GM21526 (cell line): ENCODE measurements at regions not wholly inside any gene's neighbourhood (a gene's known extent, or its start where the extent isn't known, plus 50 kb on each side); places are given as distances from the start of the nearest gene placed in this dataset.
"Not testable (repeated sequence)": the region's sequence is repeated elsewhere in the genome, so short reads cannot be mapped to it uniquely, and the experiment has no call there.

ENCODE experiments used
- ATAC-seq: cut with Tn5 transposase; IDR thresholded peaks from one replicate; pipeline ENCODE4 v1.9.1; 2021; ENCODE audit warnings: moderate library complexity; ENCODE audit not compliant: unreplicated experiment, low FRiP score

- ATAC-seq = no peak
These were observed 214.3 kb upstream of the APCDD1 start for GRCh38 chr18:10239991-10240634.

GRCh38 chr18:10240973-10241372 lies 213.5 kb upstream of the APCDD1 start:
- no peak for ATAC-seq

GRCh38 chr18:10241579-10241978 lies 212.9 kb upstream of the APCDD1 start:
- no peak for ATAC-seq

- ATAC-seq = no peak
These were observed 211.3 kb upstream of the APCDD1 start for GRCh38 chr18:10242936-10243680.

GRCh38 chr18:10244341-10244740 lies 210.1 kb upstream of the APCDD1 start:
- ATAC-seq = no peak

GRCh38 chr18:10245031-10245845 lies 209.2 kb upstream of the APCDD1 start:
- no peak for ATAC-seq

GRCh38 chr18:10245846-10246175 lies 208.6 kb upstream of the APCDD1 start:
- no peak for ATAC-seq

GRCh38 chr18:10247021-10247741 lies 207.3 kb upstream of the APCDD1 start:
- ATAC-seq = no peak

GRCh38 chr18:10247742-10248082 lies 206.7 kb upstream of the APCDD1 start:
- ATAC-seq = no peak

GRCh38 chr18:10248738-10249137 lies 205.7 kb upstream of the APCDD1 start:
- no peak for ATAC-seq

GRCh38 chr18:10249270-10249669 lies 205.2 kb upstream of the APCDD1 start:
- ATAC-seq = no peak

- no peak for ATAC-seq
These were observed 204.6 kb upstream of the APCDD1 start for GRCh38 chr18:10249801-10250200.

GRCh38 chr18:10252494-10252893 lies 201.9 kb upstream of the APCDD1 start:
- no peak for ATAC-seq

- no peak for ATAC-seq
These were observed 201.3 kb upstream of the APCDD1 start for GRCh38 chr18:10252952-10253705.

- ATAC-seq = not testable (repeated sequence)
These were observed 198.2 kb upstream of the APCDD1 start for GRCh38 chr18:10256276-10256675.

- no peak for ATAC-seq
These were observed 195.5 kb upstream of the APCDD1 start for GRCh38 chr18:10258836-10259474.

- no peak for ATAC-seq
These were observed 194.5 kb upstream of the APCDD1 start for GRCh38 chr18:10259901-10260300.

- ATAC-seq = no peak
These were observed 192.8 kb upstream of the APCDD1 start for GRCh38 chr18:10261344-10262276.

- no peak for ATAC-seq
These were observed 191.9 kb upstream of the APCDD1 start for GRCh38 chr18:10262566-10262965.
